GM12891 (cell line): ENCODE measurements at regions not wholly inside any gene's neighbourhood (a gene's known extent, or its start where the extent isn't known, plus 50 kb on each side); places are given as distances from the start of the nearest gene placed in this dataset.
"Not testable (repeated sequence)": the region's sequence is repeated elsewhere in the genome, so short reads cannot be mapped to it uniquely, and the experiment has no call there.

Experiments
- POLR2A ChIP-seq: IDR thresholded peaks from 2 replicates; pipeline ENCODE4 v1.6.1; 2011; ENCODE audit warnings: low read depth, low read length, control low read depth
- TAF1 ChIP-seq: IDR thresholded peaks from 2 replicates; pipeline ENCODE4 v1.6.1; 2011; ENCODE audit warnings: low read depth, low read length, control low read depth

- TF ChIP-seq POLR2A, TAF1: not testable (repeated sequence)
These were observed 77.7 kb upstream of the CXCL13 start for GRCh38 chr4:77527900-77528299.
